Mesothelial cell of epicardium (in vitro differentiated cells): ENCODE measurements at regions not wholly inside any gene's neighbourhood (a gene's known extent, or its start where the extent isn't known, plus 50 kb on each side); places are given as distances from the start of the nearest gene placed in this dataset.

ENCODE experiments used
- DNase-seq, 2 experiments: peaks; one replicate each; pipeline ENCODE4 v3.0.0; 2021; ENCODE audit warnings: low spot score in 2 of 2; ENCODE audit not compliant: unreplicated experiment in 2 of 2
- H3K27ac Mint-ChIP-seq: 2 replicates; pipeline ENCODE4 v1.8.0; 2021; ENCODE audit warnings: mixed read lengths
- H3K27me3 Mint-ChIP-seq: 2 replicates; pipeline ENCODE4 v1.8.0; 2021; ENCODE audit warnings: low read depth, mixed read lengths
- H3K36me3 Mint-ChIP-seq: 2 replicates; pipeline ENCODE4 v1.8.0; 2021; ENCODE audit warnings: mixed read lengths
- H3K4me1 Mint-ChIP-seq: 2 replicates; pipeline ENCODE4 v1.8.0; 2021; ENCODE audit warnings: mixed read lengths
- H3K4me3 Mint-ChIP-seq: 2 replicates; pipeline ENCODE4 v1.8.0; 2021; ENCODE audit warnings: mild to moderate bottlenecking, moderate library complexity, mixed read lengths
- H3K9me3 Mint-ChIP-seq: 2 replicates; pipeline ENCODE4 v1.8.0; 2021; ENCODE audit warnings: mixed read lengths
- CTCF ChIP-seq: fragments of 200-600 bp; sonication (generic); IDR thresholded peaks from one replicate; pipeline ENCODE4 v1.5.0; 2021; ENCODE audit warnings: antibody characterized with exemption; ENCODE audit not compliant: unreplicated experiment

- peak overlapping the region; percentile 57 for H3K27ac Mint-ChIP-seq
Measured at GRCh38 chr12:32039347-32039746, 67.3 kb upstream of the BICD1 start.

GRCh38 chr12:32039917-32040575, 66.6 kb upstream of the BICD1 start:
- Mint-ChIP-seq H3K36me3 (peaks cover 13% of the 10 kb centered on the region), H3K4me1 (peaks cover 28% of the 10 kb centered on the region), H3K27me3 (no peaks in the 10 kb centered on the region), H3K4me3 (peak overlapping the region; percentile 6), H3K27ac (peak overlapping the region; percentile 54), H3K9me3 (peaks cover 11% of the 10 kb centered on the region)
- no peak for TF ChIP-seq CTCF
- no peak for DNase-seq

More at GRCh38 chr12:32039347-32039746, 67.3 kb upstream of the BICD1 start:
- Mint-ChIP-seq H3K4me3 (no peak overlapping the region), H3K27me3 (no peaks in the 10 kb centered on the region), H3K4me1 (peaks cover 28% of the 10 kb centered on the region), H3K9me3 (peaks cover 8% of the 10 kb centered on the region), H3K36me3 (peaks cover 11% of the 10 kb centered on the region)
- DNase-seq: peak in 1 of 2 experiments; percentile 64
- TF ChIP-seq CTCF: no peak

GRCh38 chr12:32043928-32044549, 62.6 kb upstream of the BICD1 start:
- no peak for DNase-seq
- H3K36me3 Mint-ChIP-seq: peaks cover 13% of the 10 kb centered on the region
- no peak overlapping the region for H3K4me3 Mint-ChIP-seq
- H3K27ac Mint-ChIP-seq: no peak overlapping the region
- peaks cover 16% of the 10 kb centered on the region for H3K9me3 Mint-ChIP-seq
- H3K27me3 Mint-ChIP-seq: no peaks in the 10 kb centered on the region
- no peak for TF ChIP-seq CTCF
- peaks cover 20% of the 10 kb centered on the region for H3K4me1 Mint-ChIP-seq

- Mint-ChIP-seq H3K9me3 (peaks cover 19% of the 10 kb centered on the region), H3K36me3 (peaks cover 13% of the 10 kb centered on the region), H3K4me1 (peaks cover 12% of the 10 kb centered on the region), H3K27me3 (no peaks in the 10 kb centered on the region), H3K27ac (peak overlapping the region; percentile 87), H3K4me3 (no peak overlapping the region)
- TF ChIP-seq CTCF: no peak
- no peak for DNase-seq
Measured at GRCh38 chr12:32047357-32048212, 59.1 kb upstream of the BICD1 start.

- TF ChIP-seq CTCF: no peak
Measured at GRCh38 chr12:32048791-32049190, 57.9 kb upstream of the BICD1 start.

More at GRCh38 chr12:32048791-32049190, 57.9 kb upstream of the BICD1 start:
- H3K27me3 Mint-ChIP-seq: no peaks in the 10 kb centered on the region
- peaks cover 7% of the 10 kb centered on the region for H3K36me3 Mint-ChIP-seq
- no peak overlapping the region for H3K4me3 Mint-ChIP-seq
- DNase-seq: no peak
- no peak overlapping the region for H3K27ac Mint-ChIP-seq
- H3K4me1 Mint-ChIP-seq: peaks cover 13% of the 10 kb centered on the region
- peaks cover 17% of the 10 kb centered on the region for H3K9me3 Mint-ChIP-seq
